ENCODE measurements at regions not wholly inside any gene's neighbourhood (a gene's known extent, or its start where the extent isn't known, plus 50 kb on each side); places are given as distances from the start of the nearest gene placed in this dataset.

DNA sequence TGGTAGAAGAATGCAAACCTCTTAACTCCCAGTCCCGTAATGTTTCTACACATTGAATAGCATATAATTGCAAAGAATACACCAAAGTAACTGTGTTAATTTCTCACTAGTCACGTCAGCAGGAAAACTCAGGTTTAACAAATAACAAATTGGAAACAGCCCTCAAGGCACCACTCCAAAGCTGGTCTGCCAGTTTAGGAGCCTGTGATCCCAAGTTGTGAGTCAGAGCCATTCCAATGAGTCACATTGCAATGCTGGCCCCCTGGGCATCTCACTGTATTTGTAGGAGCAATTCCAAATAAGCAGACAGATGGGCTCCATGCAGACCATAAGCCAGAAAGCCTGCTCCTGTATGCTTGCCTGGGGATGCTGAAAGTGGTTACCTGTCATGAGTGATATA, 143.2 kb upstream of the SETBP1 start:
- TF ChIP-seq, protein P1, sequence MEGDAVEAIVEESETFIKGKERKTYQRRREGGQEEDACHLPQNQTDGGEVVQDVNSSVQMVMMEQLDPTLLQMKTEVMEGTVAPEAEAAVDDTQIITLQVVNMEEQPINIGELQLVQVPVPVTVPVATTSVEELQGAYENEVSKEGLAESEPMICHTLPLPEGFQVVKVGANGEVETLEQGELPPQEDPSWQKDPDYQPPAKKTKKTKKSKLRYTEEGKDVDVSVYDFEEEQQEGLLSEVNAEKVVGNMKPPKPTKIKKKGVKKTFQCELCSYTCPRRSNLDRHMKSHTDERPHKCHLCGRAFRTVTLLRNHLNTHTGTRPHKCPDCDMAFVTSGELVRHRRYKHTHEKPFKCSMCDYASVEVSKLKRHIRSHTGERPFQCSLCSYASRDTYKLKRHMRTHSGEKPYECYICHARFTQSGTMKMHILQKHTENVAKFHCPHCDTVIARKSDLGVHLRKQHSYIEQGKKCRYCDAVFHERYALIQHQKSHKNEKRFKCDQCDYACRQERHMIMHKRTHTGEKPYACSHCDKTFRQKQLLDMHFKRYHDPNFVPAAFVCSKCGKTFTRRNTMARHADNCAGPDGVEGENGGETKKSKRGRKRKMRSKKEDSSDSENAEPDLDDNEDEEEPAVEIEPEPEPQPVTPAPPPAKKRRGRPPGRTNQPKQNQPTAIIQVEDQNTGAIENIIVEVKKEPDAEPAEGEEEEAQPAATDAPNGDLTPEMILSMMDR (IDR thresholded peaks at IDR 0.05 in 4 of 5, conservative IDR thresholded peaks at IDR 0.05 in 1 of 5) = no peak
- no peak for TF ChIP-seq POLR2A (IDR thresholded peaks at IDR 0.05)
